GM10266 (cell line): ENCODE measurements at regions not wholly inside any gene's neighbourhood (a gene's known extent, or its start where the extent isn't known, plus 50 kb on each side); places are given as distances from the start of the nearest gene placed in this dataset.

Experiments used
- DNase-seq: peaks from one replicate; pipeline ENCODE4 v3.0.0; 2012; ENCODE audit errors: extremely low spot score
- CTCF ChIP-seq: IDR thresholded peaks from 2 replicates; pipeline ENCODE4 v1.5.1; 2012; ENCODE audit warnings: mild to moderate bottlenecking, low read depth; ENCODE audit not compliant: control insufficient read depth, insufficient read depth; ENCODE audit errors: missing control alignments

GRCh38 chr13:107427536-107427935 is 787.8 kb downstream of the LIG4 start:
- no peak for DNase-seq
- no peak for TF ChIP-seq CTCF

- DNase-seq, result no peak
- no peak for TF ChIP-seq CTCF
Measured at GRCh38 chr13:107422421-107422820, 792.9 kb downstream of the LIG4 start.

GRCh38 chr13:107421951-107422350 is 793.4 kb downstream of the LIG4 start:
- no peak for TF ChIP-seq CTCF

GRCh38 chr13:107421028-107421427 is 794.3 kb downstream of the LIG4 start:
- no peak for TF ChIP-seq CTCF
- no peak for DNase-seq

More at GRCh38 chr13:107421951-107422350, 793.4 kb downstream of the LIG4 start:
- no peak for DNase-seq

- no peak for TF ChIP-seq CTCF
- DNase-seq, result no peak
Measured at GRCh38 chr13:107413005-107413404, 802.3 kb downstream of the LIG4 start.

GRCh38 chr13:107407074-107407473 is 808.3 kb downstream of the LIG4 start:
- TF ChIP-seq CTCF, result no peak
- DNase-seq, result no peak

- no peak for TF ChIP-seq CTCF
- DNase-seq, result no peak
Measured at GRCh38 chr13:107395927-107396662, 819.2 kb downstream of the LIG4 start.
